GM04504 (cell line): ENCODE measurements at regions not wholly inside any gene's neighbourhood (a gene's known extent, or its start where the extent isn't known, plus 50 kb on each side); places are given as distances from the start of the nearest gene placed in this dataset.
"Not testable (repeated sequence)": the region's sequence is repeated elsewhere in the genome, so short reads cannot be mapped to it uniquely, and the experiment has no call there.

Source experiments
- DNase-seq: peaks from one replicate; pipeline ENCODE4 v3.0.0-alpha.2; 2012; ENCODE audit warnings: low read depth

DNA sequence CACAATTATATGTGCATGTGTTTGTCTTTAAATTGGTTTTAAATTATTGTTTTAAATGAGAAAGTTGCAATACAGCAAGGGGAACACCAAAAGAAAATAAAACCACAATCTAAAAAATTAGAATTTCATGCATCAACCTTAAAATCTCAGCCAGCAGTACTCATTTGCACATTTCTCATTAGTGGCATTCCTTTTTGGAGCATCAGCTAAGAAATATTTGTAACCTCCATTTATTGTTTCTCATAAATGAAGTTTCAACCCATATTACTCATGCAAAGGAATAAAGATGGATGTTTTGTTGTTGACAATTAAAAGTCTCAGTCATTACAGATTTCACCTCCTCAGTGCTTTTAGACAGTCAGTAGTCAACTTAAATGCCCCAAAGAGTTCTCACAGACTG, 160.1 kb downstream of the TBX15 start:
- DNase-seq = no peak

DNA sequence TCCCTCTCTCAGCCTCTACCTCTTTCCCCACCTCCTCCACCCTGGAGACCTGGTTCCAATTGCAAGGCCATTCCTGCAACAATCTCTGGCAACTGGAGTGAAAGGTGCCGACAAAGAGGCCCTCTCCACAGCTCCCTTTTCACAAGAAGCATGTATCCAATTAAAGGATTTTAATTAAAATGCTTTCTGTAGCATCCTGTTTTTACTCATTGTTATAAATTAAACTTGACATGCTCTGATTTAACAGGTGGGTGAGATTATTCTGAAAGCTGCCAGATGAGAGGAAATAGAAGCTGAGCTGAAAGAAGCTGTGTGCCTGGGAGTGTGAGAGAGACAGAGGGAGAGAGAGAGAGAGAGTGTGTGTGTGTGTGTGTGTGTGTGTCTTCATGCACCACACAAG, 160.5 kb downstream of the TBX15 start:
- no peak for DNase-seq

DNA sequence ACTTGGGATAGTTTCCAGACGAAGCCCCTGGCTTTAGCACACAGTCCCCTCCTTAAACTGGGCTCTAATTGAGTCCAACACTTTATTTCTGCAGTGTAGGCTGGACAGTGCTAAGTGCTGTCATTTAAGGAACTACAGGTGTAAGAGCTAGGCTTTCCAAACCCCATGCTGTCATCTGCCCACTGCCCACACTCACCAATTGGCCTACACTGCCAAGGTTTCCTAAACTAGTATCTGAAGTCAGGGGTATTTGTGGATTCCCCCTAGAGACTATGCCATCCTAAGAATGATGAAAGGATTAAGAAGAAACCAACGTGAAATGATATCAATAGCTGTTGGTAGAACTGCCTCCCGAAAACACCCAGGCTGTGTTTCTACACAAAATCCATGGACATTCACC, 160.9 kb downstream of the TBX15 start:
- no peak for DNase-seq

DNA sequence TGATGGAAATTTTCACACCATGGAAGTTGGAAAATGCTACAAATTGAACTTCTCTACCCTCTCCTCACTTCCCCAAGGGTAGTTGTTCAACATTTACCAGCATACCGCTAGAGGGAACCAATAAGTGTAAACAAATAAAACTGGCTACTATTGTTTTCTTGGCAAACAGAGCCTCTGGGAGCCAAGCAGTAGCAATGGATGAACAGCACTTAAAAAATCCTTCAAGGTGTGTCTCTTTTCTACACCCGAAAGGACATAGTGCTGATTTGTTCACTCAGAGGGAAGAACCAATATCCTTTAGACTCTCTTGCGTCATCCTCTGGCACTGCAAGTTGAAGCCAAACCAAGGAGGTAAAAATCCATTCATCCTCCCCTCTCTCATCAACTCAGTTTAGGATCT, 161.5 kb downstream of the TBX15 start:
- DNase-seq = no peak

DNA sequence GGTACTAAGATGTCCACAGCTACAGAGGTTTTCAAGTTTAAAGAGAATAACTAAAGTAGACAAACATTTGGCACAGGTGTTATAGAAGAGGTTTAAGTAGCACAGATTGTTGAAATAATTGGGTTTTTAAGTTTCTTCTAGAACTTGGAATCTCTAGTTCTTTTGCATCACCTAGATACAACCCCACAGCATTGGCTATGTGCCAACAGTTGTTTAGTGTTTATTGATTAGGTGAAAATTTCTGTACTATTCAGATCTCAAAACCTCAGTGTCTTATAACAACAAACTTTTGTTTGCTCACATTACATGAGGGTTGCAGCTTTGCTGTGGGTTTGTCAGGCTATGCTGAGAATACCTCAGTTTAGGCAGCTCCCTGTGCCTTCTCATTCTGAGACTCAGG, 162.5 kb downstream of the TBX15 start:
- no peak for DNase-seq

DNA sequence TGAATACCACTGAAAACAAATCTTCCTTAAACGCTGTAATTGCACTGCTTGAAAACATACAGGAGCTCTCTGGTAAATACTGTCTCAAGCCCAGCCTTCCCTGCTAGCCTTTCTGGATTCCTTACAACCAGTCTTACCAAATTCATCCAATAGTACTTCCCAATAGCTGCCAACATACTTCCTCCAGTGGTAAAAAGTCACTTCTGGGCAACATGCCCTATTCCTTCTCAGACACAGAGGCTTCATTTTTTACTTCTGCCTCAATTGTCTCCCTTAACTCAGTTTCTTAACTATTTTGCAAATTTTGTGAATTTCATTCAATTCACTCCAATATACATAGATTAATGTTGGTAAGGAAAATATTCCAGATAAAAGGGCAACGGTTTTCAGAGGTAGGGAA, 166.3 kb downstream of the TBX15 start:
- peak; percentile 13 for DNase-seq

DNA sequence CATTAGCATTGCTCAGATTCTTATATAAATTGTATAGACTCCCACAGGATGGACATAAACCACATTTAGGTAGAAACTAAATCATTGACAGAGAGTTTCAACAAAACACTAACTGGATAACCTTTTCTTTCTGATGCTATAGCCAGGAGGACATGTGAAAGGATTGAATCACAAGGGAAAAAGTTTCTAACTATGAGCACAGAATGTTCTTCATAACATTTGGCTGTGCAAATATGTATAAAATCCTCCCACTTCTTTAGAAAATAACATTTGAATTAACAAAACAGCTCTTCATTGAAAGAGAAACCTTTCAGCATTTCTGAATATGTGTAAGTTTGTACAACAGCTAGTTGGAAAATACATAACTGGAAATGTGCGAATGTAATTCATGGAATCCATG, 167.3 kb downstream of the TBX15 start:
- DNase-seq = no peak

DNA sequence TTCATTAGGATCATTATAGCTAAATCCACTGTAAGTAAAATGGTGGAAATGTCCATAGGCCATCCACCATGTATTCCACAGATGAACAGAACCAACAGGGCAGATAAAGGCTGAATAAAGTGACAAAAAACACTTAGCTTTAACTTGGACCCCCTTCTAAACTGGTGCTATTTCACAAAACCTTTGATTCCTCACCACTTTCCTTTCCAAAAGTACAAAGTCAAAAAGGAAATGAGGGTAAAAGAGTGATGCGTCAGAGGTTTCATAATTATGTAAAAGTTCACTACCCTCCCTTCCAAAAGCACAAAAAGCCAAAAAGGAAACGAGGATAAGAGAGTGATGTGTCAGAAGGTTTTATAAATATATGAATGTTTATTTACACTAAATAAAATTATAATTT, 172.2 kb downstream of the TBX15 start:
- DNase-seq = no peak

DNA sequence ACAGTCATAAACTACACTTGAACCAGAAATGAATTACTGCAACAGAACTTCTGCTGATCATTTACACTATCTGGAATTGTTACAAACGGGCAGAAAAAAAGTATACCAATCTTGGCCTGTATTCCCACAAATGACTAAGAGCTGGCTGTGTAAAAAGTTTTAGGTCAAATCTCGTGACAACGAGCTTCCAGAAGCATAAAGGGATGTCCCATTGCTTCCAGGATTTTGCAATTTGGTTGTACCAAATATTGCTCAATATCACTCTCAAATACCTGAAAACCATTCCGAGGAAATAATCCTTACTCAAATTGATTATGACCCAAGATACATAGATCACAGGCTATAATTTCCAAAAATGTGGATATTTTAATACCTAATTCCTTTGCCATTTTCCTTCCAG, 175.6 kb downstream of the TBX15 start:
- DNase-seq = no peak

DNA sequence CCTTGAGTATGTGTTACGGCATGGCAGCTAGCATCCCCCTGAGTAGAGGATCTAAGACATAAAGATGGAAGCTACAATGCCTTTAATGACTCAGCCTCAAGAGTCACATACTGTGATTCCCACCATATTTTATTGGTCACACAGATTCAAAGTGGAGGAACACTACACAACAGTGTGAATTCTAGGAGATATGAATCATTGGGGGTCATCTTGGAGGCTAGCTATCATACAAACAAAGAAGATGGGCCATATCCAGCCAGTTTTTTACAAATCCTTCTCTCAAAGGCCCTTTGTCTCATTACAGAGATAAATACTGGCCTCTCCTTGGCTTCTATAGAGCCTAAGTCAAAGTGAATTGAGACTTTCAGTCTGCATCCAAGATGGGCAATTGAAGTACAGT, 177.0 kb downstream of the TBX15 start:
- no peak for DNase-seq

DNA sequence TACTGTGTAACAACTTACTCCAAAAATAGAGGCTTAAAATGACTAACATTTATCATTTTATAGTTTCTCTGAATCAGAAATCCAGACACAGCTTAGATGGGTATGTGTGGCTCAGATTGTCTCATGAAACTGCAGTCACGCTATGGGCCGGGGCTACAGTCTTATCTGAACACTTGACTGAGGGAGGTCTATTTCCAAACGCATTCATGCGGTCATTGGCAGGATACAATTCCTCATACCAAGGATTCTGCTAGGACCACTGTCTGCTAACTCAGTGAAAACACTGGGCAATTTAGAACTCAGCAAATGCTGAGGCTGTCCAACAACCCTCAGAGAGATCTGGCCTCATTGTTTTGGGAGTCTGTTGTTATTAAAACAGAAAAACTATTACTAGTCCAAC, 178.6 kb downstream of the TBX15 start:
- no peak for DNase-seq

DNA sequence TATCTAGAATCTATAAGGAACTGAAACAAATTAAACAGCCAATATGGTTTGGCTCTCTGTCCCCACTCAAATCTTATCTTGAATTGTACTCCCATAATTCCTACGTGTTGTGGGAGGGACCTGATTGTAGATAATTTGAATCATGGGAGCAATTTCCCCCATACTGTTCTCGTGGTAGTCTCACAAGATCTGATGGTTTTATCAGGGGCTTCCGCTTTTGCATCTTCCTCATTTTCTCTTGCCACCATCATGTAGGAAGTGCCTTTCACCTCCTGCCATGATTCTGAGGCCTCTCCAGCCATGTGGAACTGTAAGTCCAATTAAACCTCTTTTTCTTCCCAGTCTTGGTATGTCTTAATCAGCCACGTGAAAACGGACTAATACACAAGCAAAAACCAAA, 185.0 kb downstream of the TBX15 start:
- not testable (repeated sequence) for DNase-seq

DNA sequence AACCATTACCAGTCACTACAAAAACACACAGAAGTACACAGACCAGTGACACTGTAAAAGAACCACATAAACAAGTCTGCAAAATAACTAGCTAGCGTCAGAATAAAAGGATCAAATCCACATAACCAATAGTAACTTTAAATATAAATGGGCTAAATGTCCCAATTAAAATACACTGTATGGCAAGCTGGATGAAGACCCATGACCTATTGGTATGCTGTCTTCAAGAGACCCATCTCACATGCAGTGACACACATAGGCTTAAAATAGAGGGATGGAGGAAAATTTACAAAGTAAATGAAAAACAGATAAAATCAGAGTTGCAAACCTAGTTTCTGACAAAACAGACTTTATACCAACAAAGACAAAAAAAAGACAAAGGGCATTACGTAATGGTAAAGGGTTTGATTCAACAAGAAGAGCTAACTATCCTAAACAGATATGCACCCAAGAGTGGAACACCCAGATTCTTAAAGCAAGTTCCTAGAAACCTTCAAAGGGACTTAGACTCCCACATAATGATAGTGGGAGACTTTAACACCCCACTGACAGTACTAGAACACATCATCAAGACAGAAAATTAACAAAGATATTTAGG, 196.9 kb downstream of the TBX15 start:
- no peak for DNase-seq

DNA sequence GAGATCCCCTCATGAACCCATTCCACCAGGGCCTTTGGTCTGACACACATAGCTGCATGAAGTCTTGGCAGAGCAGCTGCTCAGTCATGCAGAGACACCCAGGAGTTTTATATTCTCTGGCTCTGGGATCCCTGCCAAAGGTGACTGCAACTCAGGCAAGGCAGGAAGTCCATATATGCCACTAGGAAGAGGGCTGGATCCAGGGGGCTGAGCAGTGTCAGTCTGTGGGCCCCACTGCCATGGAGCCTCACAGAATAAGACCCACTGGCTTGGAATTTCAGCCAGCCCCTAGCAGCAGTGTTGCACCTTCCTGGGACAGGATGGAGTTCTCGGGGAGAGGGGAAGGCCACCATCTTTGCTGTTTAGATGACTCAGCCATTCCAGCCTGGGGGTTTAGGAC, 199.7 kb downstream of the TBX15 start:
- DNase-seq = peak; percentile 67

DNA sequence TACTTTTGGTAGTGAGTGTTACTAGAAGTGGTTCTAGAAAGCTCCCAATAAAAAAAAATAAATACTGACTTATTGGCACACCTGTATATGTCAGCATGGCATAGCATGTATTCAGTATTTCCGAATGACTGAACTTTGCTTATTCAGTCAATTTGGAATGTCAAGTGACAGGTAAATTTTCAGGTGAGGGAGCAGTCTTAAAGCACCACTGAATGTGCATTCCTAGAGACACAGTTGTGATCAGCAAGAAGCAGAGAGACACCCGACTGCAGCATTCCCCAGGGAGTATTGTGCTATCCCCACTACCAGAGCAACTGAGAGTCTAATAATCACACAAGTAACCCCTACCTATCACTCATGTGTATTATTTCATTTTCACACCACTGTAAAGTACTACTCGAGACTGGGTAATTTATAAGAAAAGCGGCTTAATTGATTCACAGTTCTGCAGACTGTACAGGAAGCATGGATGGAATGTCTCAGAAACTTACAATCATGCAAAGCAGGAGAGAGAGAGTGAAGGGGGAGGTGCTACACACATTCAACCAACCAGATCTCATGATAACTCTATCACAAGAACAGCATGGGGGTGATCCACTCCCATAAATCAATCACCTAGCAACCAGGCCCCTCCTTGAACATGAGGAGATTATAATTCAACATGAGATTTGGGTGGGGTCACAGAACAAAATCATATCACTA, 201.5 kb downstream of the TBX15 start:
- DNase-seq = no peak

DNA sequence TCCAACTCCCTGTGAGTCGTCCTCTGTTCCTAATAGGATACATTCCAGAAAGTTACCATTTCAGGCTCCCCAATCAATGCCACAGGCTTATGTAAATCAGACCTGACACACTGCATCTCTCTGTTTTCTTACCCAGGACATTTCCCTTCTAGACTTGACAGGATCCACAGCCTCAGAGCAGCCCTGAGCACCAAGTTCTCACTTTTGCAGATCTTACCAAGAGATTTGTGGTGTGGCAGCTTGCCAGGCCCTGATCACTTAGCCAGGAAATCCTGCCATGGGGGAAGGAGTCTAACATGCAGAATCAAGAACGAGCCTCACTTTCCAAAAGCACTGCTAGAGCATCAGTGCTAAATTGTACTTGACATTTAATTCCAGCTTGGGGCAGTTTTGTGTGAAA, 202.9 kb downstream of the TBX15 start:
- no peak for DNase-seq

DNA sequence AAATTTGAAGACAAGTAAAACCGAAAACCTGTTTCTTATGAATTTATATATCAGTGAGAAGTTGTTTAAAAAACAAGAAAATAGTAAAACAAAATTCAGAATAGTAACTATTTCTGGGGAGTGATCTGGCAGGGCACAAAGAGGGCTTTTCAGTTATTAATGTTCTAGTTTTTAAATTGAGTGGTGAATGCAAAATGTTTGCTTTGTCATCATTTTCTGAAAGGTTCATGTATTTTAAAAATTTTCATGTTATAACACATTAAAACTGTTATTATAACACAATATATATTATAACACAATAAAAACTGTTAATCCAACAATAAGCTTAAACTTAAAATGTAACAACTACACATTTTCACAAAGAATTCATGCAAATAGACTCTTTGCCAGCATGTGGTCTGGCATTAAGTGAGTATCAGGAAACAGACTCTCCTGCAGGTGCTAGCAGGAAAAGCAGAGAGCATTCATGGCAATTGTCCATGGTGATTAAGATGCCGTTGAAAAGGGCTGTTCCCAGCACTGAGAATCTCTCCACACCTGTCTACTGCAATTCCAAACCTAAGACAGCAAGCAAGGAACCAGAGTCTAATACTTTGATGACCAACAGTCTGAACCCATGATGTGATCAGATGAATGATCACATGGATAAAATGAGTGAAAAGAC, 204.9 kb downstream of the TBX15 start:
- no peak for DNase-seq

DNA sequence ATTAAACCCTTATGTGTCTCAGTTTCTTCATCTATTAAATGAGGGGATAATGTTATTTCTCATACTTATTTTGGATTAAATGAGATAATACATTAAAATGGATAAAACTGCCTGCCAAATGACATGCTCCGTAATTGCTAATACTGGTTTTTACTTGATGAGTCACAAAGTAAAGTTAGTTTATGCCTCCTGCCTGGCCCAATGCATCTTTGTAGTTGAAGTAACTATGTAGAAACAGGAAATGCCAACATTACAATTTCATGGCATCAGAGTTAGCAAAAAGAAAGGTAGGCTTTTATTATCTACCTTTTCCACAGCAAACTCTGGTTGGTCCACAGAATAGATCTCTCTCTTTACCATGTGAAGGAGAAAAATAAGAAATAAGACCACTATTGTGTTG, 214.5 kb downstream of the TBX15 start:
- no peak for DNase-seq

DNA sequence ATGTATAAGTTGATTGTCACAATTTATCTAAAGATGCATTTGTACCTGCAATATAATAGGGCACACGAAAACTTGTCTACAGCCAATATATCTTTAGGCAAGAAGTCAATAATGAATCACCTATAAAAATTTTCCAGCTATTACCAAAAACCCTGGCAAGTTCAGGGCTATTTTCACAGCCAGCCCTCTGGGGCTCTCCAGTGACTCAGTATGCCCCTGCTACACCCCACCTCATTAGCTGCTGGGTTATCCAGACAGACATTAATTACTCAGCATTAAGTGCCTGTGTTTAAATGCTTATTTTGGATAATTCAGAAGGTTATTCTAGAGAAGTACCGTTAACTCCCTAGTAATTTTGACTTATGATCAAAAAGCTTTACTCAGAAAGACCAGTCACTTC, 220.2 kb downstream of the TBX15 start:
- DNase-seq = no peak

DNA sequence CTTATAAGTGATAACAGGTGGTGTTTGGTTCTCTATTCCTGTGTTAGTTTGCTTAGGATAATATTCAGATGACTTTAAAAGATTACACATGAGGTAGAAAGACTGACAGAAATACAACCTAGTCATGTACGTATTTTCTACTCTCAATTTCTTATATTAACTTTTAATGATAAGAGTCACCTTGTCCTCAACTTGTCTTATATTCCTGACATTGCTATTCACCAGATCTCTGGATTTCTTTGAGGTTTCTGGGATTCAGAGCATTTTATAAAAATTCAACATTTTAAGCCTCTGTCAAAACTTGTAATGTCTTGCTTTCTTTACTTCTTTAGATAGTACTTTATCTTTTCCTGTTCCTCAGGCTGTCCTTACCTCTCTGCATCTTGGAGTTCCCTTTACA, 234.2 kb downstream of the TBX15 start:
- no peak for DNase-seq

DNA sequence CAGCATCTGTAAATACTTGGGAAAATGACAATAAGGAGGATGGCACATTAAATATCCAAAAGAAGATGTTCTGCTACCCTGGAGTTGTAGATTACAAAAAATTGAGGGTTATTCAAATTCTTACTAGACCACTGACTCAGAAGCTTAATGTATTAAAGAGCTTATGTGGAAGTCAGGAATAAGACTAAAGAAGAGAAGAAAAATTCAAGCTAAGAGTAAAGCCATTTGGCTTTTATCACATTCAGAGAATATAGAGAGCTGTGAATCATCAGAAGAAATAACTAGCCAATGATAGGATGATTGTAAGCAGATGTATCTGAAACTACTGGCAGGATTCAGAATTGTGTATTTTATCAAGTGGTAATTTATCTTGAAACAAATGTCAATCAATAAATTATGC, 237.0 kb downstream of the TBX15 start:
- DNase-seq = no peak

DNA sequence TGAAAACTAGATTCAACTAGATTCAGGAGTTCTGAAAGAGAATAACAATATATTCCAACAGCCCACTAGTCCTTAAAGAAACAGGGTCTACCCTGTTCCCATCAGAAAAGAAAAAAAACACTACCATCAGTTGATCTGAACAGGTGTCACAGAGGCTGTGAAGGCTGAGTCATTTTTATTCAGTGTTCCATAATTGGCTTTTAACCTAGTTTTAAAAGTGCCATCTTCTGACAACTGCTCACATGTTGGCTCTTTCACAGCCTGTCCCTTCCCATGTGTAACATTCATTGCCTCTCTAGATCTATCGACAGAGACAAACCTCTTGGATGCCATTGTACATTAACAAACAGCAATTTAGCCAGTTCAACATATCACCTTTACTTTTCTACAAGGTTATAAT, 243.7 kb downstream of the TBX15 start:
- DNase-seq = no peak

DNA sequence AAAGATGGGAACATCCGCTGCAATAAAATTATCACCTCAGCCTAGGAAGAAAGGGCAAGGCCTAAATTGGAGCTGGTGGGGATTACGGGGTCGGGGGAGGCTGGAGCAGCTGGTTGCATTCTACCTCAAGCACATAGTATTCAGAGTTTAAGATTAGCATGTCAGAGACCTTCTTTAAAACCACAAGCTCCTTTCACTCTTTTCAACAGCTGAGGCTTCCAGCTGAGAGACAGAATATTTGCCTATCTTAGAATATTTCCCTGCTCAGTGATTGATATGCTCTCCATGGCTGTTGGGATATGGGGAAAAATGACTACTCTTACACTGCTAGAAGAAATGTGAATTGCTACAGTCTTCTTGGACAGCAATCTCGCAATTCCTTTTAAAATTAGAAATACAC, 248.6 kb downstream of the TBX15 start:
- DNase-seq = no peak

DNA sequence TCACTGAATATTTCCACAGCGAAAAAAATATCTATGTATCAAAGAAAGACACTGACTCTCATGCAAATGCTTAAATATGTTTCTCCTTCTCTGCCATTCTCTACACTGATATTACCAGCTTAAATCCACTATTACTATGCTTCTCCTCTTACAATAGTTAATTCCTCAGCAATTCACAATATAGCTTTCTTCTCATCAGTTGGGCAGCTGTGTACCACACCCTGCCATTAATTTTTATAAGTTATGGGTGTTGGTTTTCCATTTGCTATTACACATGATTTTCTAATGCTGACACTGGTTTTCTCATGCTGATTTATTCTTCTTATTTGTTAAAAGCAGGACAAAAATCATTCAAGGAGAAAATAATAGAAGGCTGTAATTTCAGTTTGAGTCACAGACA, 251.8 kb downstream of the TBX15 start:
- DNase-seq = no peak
